Fibroblast of skin of right quadriceps (primary cell): ENCODE measurements at regions not wholly inside any gene's neighbourhood (a gene's known extent, or its start where the extent isn't known, plus 50 kb on each side); places are given as distances from the start of the nearest gene placed in this dataset.
"Not testable (repeated sequence)": the region's sequence is repeated elsewhere in the genome, so short reads cannot be mapped to it uniquely, and the experiment has no call there.

ENCODE experiments used
- DNase-seq: peaks from one replicate; pipeline ENCODE4 v3.0.0-alpha.2; 2013

DNA sequence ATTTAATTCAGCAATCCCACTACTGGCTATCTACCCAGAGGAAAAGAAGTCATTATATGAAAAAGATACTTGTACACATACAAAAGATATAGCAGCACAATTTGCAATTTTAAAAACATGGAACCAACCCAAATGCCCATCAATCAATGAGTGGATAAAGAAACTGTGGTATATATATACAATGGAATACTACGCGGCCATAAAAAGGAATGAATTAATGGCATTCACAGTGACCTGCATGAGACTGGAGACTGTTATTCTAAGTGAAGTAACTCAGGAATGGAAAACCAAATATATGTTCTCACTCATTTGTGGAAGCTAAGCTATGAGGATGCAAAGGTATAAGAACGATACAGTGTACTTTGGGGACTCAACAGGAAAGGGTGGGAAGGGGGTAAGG, 102.8 kb upstream of the KCNMA1 start:
- not testable (repeated sequence) for DNase-seq

- DNase-seq: no peak
Measured at GRCh38 chr10:77738496-77739158, 101.0 kb upstream of the KCNMA1 start.

- peak; percentile 97 for DNase-seq
Measured at GRCh38 chr10:77737608-77738007, 100.0 kb upstream of the KCNMA1 start.

- DNase-seq: not testable (repeated sequence)
Measured at GRCh38 chr10:77735136-77735535, 97.5 kb upstream of the KCNMA1 start.

DNA sequence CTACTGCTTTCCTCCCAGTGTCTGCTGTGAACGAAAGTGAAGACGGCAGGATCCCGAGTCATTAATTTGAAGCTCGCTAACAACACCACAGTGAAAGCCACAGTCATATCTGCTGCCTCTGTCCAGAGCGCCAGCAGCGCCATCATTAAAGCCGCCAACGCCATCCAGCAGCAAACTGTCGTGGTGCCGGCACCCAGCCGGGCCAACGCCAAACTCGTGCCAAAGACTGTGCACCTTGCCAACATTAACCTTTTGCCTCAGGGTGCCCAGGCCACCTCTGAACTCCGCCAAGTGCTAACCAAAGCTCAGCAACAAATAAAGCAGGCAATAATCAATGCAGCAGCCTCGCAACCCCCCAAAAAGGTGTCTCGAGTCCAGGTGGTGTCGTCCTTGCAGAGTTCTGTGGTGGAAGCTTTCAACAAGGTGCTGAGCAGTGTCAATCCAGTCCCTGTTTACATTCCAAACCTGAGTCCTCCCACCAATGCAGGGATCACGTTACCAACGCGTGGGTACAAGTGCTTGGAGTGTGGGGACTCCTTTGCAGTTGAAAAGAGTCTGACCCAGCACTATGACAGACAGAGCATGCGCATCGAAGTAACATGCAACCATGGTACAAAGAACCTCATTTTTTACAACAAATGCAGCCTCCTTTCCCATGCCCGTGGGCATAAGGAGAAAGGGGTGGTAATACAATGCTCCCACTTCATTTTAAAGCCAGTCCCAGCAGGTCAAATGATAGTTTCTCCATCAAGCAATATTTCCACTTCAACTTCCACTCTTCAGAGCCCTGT, 94.8 kb upstream of the KCNMA1 start:
- DNase-seq: no peak

- DNase-seq: no peak
Measured at GRCh38 chr10:77727481-77727880, 89.9 kb upstream of the KCNMA1 start.

DNA sequence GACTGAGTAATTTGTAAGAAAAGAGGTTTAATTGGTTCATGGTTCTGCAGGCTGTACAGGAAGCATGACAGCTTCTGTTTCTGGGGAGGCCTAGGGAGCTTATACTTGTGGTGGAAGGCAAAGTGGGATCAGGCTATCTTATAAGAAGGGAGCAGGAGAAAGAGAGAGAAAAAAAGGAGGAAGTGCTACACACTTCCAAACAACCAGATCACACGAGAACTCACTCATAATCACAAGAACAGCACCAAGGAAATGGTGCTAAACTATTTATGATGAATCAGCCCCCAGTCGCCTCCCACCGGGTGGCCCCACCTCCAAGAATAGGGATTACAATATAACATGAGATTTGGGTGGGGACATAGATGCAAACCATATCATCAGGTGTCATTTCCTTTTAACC, 89.1 kb upstream of the KCNMA1 start:
- no peak for DNase-seq

DNA sequence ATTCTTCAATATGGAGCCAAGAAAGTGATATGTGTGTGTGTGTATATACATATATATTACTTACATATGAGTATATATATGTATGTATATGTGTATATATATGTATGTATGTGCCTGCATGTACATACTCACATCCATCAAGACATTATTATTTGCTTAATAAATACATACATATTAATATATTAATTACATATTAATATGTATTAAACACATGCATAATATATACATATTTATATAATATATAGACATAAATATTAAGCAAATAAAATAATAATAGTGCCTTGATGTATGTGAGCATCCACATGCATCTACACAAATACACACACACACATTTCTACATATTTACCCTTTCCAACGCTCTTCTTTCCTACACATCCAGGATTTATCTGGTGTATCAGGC, 88.7 kb upstream of the KCNMA1 start:
- no peak for DNase-seq

DNA sequence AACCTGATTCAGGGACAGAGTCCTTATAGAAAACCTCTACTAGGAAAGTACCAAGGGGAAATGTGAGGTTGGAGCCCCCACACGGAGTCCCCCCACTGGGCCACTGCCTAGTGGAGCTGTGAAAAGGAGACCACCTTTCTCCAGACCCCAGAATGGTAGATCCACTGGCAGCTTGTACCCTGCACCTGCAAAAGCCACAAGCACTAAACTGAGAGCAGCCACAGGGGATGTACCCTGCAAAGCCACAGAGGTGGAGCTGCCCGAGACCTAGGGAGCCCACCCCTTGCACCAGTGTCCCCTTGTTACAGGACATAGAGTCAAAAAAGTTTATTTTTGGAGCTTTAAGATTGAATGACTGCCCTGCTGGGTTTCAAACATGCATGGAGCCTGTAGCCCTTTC, 87.2 kb upstream of the KCNMA1 start:
- DNase-seq: no peak

DNA sequence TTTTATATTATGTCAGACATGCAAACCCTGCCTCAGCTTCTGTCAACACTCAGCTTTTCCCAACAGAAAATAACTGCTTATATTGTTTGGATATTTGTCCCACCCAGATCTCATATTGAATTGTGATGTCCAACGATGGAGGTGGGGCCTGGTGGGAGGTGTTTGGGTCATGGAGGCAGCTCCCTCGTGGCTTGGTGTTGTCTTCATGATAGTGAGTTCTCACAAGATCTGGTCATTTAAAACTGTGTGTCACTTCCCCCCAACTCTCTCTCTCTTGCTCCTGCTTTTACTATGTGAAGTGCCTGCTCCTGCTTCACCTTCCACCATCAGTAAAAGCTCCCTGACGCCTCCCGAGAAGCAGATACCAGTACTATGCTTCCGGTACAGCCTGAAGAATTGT, 85.8 kb upstream of the KCNMA1 start:
- DNase-seq: no peak

- peak; percentile 81 for DNase-seq
Measured at GRCh38 chr10:77722956-77723355, 85.3 kb upstream of the KCNMA1 start.

DNA sequence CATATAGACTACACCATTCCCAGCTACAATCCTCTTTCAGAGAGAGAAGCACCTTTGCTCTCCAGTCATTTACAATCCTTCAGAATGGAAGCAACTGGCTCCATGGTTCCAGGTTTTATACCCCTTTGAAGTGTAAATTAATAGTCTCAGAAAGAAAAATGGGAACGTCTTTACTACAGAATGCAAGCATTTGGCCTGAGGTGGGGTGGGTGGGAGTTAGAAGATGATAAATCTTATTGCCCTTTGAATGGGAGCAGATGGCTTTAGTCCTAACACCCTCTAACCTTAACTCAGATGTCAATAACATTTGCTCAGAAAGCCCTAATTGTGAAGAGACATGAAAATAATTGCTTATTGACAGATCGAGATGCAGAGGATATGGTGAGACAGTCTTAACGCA, 84.2 kb upstream of the KCNMA1 start:
- no peak for DNase-seq

DNA sequence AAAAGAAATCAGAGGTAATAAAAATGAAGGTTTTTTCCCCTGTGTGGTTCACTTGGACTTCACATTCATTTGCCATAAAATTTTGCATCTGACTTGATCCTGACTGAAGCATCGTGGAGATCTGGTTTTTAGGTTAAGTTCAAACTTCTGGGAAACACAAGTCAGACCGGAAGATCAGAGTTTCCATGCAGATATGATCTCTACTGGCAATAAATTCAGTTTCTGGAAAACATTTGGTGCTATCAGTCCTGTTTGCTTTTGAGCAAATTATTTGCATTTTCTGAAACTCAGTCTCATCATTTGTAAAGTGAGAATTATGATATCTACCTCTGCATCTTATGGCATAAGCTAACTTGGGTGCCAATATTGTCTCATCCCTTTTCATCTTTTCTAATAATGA, 81.3 kb upstream of the KCNMA1 start:
- no peak for DNase-seq

- not testable (repeated sequence) for DNase-seq
Measured at GRCh38 chr10:77718312-77718711, 80.7 kb upstream of the KCNMA1 start.

DNA sequence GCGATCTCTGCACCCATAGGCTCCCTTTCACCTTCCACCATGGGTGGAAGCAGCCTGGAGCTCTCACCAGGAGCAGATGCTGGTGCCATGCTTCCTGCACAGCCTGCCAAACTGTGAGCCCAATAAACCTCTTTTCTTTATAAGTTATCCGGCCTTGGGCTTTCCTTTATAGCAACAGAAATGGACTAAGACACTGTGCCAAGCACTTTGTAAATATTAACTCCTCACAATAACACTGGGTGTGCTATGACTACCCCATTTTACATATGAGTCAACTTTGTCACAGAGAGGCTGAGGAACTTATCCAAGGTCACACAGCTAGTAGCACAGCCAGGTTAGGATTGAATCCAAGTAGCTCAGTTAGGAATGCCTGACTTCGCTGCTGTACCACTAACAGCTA, 79.7 kb upstream of the KCNMA1 start:
- no peak for DNase-seq

- peak; percentile 69 for DNase-seq
Measured at GRCh38 chr10:77716458-77717317, 79.1 kb upstream of the KCNMA1 start.

- no peak for DNase-seq
Measured at GRCh38 chr10:77715536-77715935, 77.9 kb upstream of the KCNMA1 start.

DNA sequence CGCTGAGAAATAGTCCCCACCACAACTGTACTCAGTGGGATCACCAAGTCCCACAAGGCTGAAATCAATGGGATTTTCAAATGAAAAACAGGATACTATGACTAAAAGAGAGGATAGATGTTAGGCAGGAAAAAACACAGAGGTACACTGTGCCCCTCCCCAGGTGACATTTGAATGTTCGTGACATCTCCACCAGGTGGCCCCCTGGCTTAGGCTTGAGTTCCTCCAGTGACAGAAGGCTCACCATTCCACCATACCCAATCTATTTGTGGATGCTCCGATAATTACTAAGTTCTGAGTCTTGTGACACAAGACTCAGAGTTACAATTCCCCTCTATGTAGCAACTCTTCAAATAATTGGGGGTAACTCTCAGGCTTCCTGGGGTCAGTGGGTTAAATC, 77.5 kb upstream of the KCNMA1 start:
- no peak for DNase-seq

DNA sequence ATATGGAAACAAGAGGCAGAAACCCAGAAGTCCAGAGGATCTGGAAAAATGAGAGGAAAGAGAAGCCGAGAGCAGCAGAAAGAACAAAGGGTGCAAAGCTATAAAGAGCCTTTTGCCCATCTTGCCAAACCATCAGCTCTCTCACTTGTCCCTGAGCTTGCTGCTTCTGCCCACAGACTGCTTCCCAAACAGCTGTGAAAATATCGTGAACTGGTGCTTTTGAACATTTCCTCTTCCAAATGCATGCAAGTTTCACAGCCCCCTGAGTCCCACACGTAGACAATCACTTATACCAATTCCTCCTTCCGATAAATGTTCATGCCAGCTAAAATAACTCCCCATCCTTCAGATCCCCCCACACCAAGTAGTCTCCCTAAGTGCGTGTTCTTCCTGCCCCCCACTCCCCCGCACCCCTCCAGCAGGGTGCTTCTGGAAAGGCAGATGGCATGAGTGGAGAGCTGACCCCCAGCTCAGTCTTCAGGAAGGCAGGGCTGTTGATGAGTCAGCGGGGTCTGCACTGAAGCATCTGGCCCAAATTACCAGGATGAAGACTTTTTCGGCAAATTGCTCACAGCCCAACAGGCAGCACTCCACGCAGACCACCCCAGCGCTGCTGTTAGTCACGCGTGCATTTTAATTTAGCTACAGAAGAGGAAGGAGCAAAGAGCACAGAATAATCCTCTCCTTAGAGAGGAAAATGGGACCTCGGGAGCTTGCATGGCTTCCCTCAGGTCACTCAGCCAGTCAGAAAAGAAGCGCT, 76.1 kb upstream of the KCNMA1 start:
- peak; percentile 87 for DNase-seq

GRCh38 chr10:77712207-77712606, 74.6 kb upstream of the KCNMA1 start:
- no peak for DNase-seq

DNA sequence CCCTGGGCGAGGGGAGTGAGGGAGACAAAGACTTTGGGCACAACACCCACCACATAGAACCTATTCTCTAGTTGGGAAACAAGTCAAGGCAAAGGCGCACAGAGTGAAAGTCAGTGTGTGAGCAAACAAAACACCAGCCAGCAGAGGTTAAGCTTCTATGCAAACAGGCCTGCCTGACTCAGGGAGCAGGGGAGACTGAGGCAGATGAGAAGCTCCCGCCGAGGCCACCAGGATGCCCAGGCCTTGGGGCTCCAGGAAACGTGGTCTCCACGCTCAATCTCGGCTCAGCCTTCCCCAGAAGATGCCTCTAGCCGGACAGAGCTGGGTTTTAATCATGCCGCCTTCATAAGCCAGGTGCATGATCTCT, 74.1 kb upstream of the KCNMA1 start:
- DNase-seq: no peak

DNA sequence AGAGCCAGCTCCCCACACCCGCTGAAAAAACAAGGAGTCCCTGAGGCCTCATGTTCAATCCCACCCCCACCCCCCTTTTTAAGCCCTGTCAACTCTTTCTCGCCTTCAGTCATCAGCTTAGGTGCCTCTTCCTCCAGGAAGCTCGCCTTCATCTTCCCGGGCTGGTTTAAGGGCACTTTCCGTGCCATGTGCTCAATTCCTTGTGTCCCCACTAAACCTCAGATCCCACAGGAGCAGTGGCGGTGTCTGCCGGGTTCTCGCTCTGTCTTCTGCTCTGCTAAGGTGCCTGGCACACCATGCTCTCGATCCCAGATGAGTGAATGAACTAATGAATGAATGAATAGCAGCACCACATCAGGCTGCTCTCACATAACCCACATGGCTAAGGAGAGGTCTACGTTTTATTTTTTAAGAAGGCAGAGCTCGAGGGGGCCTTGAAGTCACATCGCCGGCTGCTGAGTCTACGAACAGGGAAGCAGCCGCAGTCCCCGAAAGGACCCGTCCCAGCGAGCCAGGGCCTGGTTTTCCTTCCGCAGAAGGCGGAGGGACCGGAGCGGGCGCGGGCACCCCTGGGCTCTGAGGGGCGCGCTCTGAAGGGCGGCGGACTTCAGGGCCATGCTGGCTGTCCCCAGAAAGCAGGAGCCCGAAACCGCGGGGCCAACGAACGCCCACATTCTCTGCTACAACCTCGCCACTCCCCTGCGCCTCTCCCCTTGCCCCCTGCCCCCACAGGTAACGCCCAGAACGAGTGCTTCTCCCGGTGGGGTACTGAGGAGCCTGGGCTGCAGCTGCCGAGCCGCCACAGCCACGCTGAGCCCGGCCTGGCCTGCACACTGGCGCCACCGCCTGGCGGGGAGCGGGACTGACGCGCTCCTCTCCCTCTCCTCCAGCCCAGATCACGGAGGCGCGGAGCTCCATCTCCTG, 73.4 kb upstream of the KCNMA1 start:
- DNase-seq: peak; percentile 66
